Fibroblast of upper back skin (primary cell): ENCODE measurements at regions not wholly inside any gene's neighbourhood (a gene's known extent, or its start where the extent isn't known, plus 50 kb on each side); places are given as distances from the start of the nearest gene placed in this dataset.

Experiments
- DNase-seq: peaks from one replicate; pipeline ENCODE4 v3.0.0-alpha.2; 2013

GRCh38 chr3:165283328-165283727 lies 87.1 kb upstream of the SLITRK3 start:
- no peak for DNase-seq

- DNase-seq: no peak
Measured at GRCh38 chr3:165279471-165279870, 83.3 kb upstream of the SLITRK3 start.

GRCh38 chr3:165273411-165273810 lies 77.2 kb upstream of the SLITRK3 start:
- DNase-seq: no peak

DNA sequence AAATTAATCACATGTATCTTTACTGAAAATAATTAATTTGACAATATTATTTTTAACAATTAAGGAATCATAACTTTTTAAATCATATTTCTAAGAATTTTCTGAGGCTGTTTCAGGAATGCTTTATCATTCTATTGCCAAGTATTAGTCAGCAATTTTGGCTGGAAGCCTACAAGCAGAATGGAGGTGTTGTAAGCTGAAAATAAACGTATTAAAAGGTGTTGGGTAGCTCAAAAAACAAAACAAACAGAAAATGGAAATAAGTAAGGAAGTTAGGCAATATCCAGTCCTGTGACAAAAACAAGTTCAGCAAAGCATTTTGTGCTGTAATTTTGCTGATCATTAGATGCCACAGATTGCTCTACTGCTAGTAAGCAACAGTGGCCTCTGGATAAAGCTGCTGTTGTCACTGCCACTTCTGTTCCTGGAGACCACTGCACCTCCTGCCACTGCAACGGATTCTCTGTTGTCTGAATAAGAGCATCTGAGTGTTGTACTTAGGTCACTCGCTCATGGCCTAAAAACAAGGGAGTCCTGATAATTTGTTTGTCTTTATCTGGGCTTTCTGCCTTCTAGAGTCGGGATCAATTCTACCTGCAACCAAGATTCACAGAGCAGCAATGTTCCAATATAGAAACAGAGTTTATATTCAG lies 63.5 kb upstream of the SLITRK3 start:
- peak; percentile 30 for DNase-seq

DNA sequence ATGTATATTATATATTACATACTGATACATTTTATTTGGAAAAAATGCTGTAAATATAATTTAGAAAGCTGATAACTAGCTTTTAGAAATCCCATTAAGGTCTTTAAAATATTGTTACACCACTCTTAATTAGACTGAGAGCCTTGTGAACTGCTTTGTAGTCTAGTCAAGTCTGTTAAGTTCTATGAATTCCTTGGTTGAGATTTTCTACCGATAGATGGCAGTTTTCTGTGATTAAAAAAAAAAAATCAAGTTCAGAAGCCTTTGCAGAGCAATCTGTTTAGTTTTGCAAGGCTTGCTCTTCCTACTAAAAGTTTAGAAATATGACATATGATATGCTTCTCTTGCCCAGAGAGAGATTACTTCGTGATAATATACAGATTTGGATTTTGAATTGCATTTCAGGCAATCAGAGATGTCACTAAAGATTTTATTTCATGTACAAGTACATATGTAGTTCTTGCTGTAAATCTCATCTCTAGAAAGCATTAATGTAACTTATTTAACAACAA lies 60.4 kb upstream of the SLITRK3 start:
- no peak for DNase-seq

GRCh38 chr3:165254812-165255211 lies 58.6 kb upstream of the SLITRK3 start:
- peak; percentile 33 for DNase-seq
